ENCODE measurements at regions not wholly inside any gene's neighbourhood (a gene's known extent, or its start where the extent isn't known, plus 50 kb on each side); places are given as distances from the start of the nearest gene placed in this dataset.
"Not testable (repeated sequence)": the region's sequence is repeated elsewhere in the genome, so short reads cannot be mapped to it uniquely, and the experiment has no call there.

DNA sequence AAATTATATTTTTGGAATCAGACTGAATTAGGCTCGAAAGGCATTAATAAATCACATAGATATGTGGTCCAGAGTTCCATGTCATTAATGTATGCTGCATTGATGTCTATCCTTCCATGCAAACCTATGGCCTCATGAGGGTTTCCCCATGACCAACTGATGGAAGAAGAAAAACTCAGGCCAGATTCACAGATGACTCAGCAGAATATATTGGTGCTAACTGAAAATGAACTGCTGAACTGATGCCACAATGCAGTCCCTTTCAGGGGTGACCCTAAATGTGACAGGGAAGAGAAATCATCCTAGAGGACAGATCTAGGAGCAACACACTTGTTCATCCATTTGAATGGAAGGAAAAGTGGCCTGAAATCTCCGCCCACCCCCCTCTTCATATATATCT, 110.5 kb upstream of the KCND3 start:
- DNase-seq (ENCODE audit: low read depth) = no peak
- no peak overlapping the region for H3K4me3 ChIP-seq (ENCODE audit: low read length)

DNA sequence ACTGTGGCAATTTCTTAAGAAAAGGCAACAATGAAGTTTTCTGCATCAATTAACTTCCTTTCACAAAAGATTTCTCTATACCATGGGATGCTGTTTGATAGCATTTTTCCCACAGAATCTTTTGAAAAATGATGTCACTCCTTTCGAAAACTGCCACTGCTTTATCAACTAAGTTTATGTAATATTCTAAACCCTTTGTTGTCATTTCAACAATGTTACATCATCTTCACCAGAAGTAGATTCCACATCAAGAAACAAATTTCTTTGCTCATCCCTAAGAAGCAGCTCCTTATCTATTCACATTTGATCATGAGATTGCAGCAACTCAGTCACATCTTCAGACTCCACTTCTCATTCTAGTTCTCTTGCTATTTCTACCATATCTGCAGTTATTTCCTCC, 116.1 kb upstream of the KCND3 start:
- no peaks in the 10 kb centered on the region for H3K36me3 ChIP-seq (ENCODE audit: control insufficient read depth, insufficient read depth, low read length, severe bottlenecking)
- DNase-seq (ENCODE audit: low read depth) = no peak
- no peaks in the 10 kb centered on the region for H3K4me1 ChIP-seq (ENCODE audit: control insufficient read depth, insufficient read depth, low read length)
- H3K9ac ChIP-seq (ENCODE audit: low read length) = no peak overlapping the region
- no peak overlapping the region for H3K4me3 ChIP-seq (ENCODE audit: low read length)
- H3K9me3 ChIP-seq (ENCODE audit: control insufficient read depth, low read length) = peaks cover 20% of the 10 kb centered on the region
- no peaks in the 10 kb centered on the region for H3K27me3 ChIP-seq (replicated peaks; ENCODE audit: control insufficient read depth, insufficient read depth, low read length)

More for the DNA sequence above, 110.5 kb upstream of the KCND3 start:
- no peaks in the 10 kb centered on the region for H3K36me3 ChIP-seq (ENCODE audit: control insufficient read depth, insufficient read depth, low read length, severe bottlenecking)
- no peak overlapping the region for H3K9ac ChIP-seq (ENCODE audit: low read length)
- H3K27me3 ChIP-seq (replicated peaks; ENCODE audit: control insufficient read depth, insufficient read depth, low read length) = peaks cover 3% of the 10 kb centered on the region
- H3K4me1 ChIP-seq (ENCODE audit: control insufficient read depth, insufficient read depth, low read length) = no peaks in the 10 kb centered on the region
- H3K9me3 ChIP-seq (ENCODE audit: control insufficient read depth, low read length) = peaks cover 9% of the 10 kb centered on the region

DNA sequence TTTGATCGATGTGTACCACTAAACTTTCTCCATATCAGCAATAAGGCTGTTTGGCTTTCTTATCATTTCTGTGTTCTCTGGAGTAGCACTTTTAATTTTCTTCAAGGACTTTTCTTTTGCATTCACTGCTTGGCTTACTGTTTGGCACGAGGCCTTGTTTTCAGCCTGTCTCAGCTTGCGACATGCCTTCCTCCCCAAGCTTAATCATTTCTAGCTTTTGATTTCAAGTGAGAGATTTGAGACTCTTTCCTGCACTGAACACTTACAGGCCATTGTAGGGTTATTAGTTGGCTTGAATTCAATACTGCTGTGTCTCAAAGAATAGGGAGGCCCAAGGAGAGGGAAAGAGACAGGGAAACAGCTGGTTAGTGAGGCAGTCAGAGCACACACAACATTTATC, 120.6 kb upstream of the KCND3 start:
- no peaks in the 10 kb centered on the region for H3K4me1 ChIP-seq (ENCODE audit: control insufficient read depth, insufficient read depth, low read length)
- no peak for DNase-seq (ENCODE audit: low read depth)
- H3K4me3 ChIP-seq (ENCODE audit: low read length) = no peak overlapping the region
- H3K27me3 ChIP-seq (replicated peaks; ENCODE audit: control insufficient read depth, insufficient read depth, low read length) = no peaks in the 10 kb centered on the region
- no peaks in the 10 kb centered on the region for H3K36me3 ChIP-seq (ENCODE audit: control insufficient read depth, insufficient read depth, low read length, severe bottlenecking)
- H3K9ac ChIP-seq (ENCODE audit: low read length) = no peak overlapping the region
- H3K9me3 ChIP-seq (ENCODE audit: control insufficient read depth, low read length) = peaks cover 12% of the 10 kb centered on the region

DNA sequence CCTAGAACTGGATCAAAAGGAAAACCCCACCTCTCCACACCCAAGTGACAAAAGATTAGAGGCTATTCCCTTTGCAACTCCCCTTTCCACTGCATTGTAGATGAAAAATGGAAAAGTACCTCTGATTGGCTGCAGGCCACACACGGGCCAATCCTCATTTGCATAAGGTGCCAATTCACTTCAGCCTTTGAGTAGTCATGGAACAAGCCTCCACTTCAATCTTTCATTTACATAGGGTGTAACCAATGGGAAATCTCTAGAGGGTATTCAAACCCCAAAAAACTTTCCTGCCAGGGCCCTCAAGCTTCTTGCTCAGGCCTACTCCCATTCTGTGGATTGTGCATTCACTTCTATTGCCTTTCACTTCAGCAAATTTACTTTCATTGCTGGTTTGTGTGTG, 122.3 kb upstream of the KCND3 start:
- no peak overlapping the region for H3K4me3 ChIP-seq (ENCODE audit: low read length)
- H3K9ac ChIP-seq (ENCODE audit: low read length) = no peak overlapping the region
- H3K4me1 ChIP-seq (ENCODE audit: control insufficient read depth, insufficient read depth, low read length) = no peaks in the 10 kb centered on the region
- no peak for DNase-seq (ENCODE audit: low read depth)
- no peaks in the 10 kb centered on the region for H3K36me3 ChIP-seq (ENCODE audit: control insufficient read depth, insufficient read depth, low read length, severe bottlenecking)
- H3K27me3 ChIP-seq (replicated peaks; ENCODE audit: control insufficient read depth, insufficient read depth, low read length) = no peaks in the 10 kb centered on the region
- peaks cover 11% of the 10 kb centered on the region for H3K9me3 ChIP-seq (ENCODE audit: control insufficient read depth, low read length)

DNA sequence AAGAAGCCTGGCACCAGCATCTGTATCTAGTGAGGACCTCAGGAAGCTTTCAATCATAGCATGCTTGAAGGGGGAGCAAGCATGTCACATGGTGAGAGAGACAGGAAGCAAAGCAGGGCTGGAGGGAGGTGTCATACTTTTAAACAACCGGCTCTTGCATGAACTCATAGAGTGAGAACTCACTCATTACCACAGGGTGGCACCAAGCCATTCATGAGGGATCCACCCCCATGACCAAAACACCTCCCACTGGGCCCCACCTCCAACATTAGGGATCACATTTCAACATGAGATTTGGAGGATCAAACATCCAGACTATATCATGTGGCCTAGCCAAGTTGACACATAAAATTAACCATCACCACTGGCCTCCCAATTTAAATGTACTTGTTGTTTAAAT, 125.1 kb upstream of the KCND3 start:
- peaks cover 7% of the 10 kb centered on the region for H3K9me3 ChIP-seq (ENCODE audit: control insufficient read depth, low read length)
- H3K4me1 ChIP-seq (ENCODE audit: control insufficient read depth, insufficient read depth, low read length) = no peaks in the 10 kb centered on the region
- no peak for DNase-seq (ENCODE audit: low read depth)
- no peak overlapping the region for H3K4me3 ChIP-seq (ENCODE audit: low read length)
- no peaks in the 10 kb centered on the region for H3K36me3 ChIP-seq (ENCODE audit: control insufficient read depth, insufficient read depth, low read length, severe bottlenecking)
- H3K9ac ChIP-seq (ENCODE audit: low read length) = no peak overlapping the region
- H3K27me3 ChIP-seq (replicated peaks; ENCODE audit: control insufficient read depth, insufficient read depth, low read length) = no peaks in the 10 kb centered on the region

DNA sequence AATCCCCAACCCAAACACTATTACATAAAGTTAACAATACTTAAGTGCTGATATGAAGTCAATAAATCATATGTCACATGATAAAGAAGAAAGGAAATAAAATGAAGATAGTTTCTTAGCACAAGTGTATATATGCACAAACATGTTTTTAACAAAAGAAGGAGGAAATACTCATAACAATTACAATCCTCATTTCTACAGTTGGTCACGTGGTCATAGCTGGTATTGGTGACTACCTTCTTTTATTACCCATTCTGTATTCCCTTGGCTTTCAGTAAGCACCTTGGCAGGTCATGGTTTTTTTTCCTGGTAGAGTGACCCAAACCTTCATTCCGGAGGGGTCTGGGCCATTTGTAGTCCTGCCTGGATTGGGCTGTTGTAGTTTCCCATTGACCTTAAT, 137.1 kb upstream of the KCND3 start:
- no peak overlapping the region for H3K9ac ChIP-seq (ENCODE audit: low read length)
- DNase-seq (ENCODE audit: low read depth) = no peak
- no peaks in the 10 kb centered on the region for H3K36me3 ChIP-seq (ENCODE audit: control insufficient read depth, insufficient read depth, low read length, severe bottlenecking)
- no peak overlapping the region for H3K4me3 ChIP-seq (ENCODE audit: low read length)
- H3K4me1 ChIP-seq (ENCODE audit: control insufficient read depth, insufficient read depth, low read length) = no peaks in the 10 kb centered on the region
- no peaks in the 10 kb centered on the region for H3K9me3 ChIP-seq (ENCODE audit: control insufficient read depth, low read length)
- no peaks in the 10 kb centered on the region for H3K27me3 ChIP-seq (replicated peaks; ENCODE audit: control insufficient read depth, insufficient read depth, low read length)

DNA sequence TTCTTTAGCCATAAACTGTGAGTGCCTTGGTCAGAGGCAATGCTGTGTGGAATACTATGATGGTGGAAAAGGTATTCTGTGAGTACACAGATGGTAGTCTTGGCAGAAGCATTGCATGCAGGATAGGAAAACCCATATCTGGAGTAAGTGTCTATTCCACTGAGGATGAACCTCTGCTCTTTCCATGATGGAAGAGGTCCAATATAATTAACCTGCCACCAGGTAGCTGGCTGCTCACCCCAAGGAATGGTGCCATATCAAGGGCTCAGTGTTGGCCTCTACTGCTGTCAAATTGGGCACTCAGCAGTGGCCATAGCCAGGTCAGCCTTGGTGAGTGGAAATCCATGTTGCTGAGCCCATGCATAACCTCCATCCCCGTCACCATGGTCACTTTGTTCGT, 138.1 kb upstream of the KCND3 start:
- H3K4me1 ChIP-seq (ENCODE audit: control insufficient read depth, insufficient read depth, low read length); H3K36me3 ChIP-seq (ENCODE audit: control insufficient read depth, insufficient read depth, low read length, severe bottlenecking); H3K9ac ChIP-seq (ENCODE audit: low read length); H3K9me3 ChIP-seq (ENCODE audit: control insufficient read depth, low read length); H3K27me3 ChIP-seq (replicated peaks; ENCODE audit: control insufficient read depth, insufficient read depth, low read length); DNase-seq (ENCODE audit: low read depth); H3K4me3 ChIP-seq (ENCODE audit: low read length): not testable (repeated sequence)

DNA sequence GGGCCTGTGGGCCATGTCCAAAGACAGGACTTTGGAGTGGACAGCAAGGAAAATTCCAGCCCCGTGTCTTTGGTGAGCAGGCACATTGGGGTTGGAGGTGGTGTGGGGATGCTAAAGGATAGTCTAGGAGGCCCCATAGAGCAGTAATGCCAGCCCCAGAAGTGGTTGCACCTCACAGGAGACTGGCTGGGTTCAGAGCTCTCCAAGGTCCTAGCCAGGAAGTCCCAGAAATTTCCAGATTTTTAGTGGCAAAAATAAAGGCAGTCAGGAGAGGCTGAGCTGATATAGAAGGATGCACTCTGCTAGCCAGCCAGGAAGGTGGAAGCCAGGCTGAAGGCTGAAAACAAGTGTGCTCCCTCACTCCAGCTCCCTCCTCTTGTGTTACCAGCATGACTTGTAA, 144.0 kb upstream of the KCND3 start:
- Histone ChIP-seq H3K4me3 (ENCODE audit: low read length) (no peak overlapping the region), H3K36me3 (ENCODE audit: control insufficient read depth, insufficient read depth, low read length, severe bottlenecking) (no peaks in the 10 kb centered on the region), H3K9me3 (ENCODE audit: control insufficient read depth, low read length) (no peaks in the 10 kb centered on the region), H3K27me3 (replicated peaks; ENCODE audit: control insufficient read depth, insufficient read depth, low read length) (peaks cover 6% of the 10 kb centered on the region), H3K4me1 (ENCODE audit: control insufficient read depth, insufficient read depth, low read length) (no peaks in the 10 kb centered on the region), H3K9ac (ENCODE audit: low read length) (no peak overlapping the region)
- DNase-seq (ENCODE audit: low read depth) = no peak

DNA sequence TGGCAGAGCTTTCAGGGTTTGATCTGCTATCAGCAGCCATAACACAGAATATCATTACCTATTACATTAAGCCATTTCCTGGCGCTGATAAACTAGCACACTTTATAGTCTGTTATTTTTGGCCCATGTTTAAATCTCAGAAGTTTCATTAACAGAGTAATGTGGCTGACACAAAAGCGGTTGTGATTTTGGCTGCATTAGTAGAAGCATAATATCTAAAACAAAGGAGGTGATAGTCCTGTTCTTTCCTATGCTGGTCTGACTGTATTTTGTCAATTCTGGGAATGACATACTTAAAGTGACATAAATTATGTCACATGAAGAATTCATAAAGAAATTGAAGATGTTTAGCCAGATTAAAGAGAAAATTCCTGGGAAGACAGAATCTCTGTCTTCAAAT, 151.3 kb upstream of the KCND3 start:
- no peak for DNase-seq (ENCODE audit: low read depth)

DNA sequence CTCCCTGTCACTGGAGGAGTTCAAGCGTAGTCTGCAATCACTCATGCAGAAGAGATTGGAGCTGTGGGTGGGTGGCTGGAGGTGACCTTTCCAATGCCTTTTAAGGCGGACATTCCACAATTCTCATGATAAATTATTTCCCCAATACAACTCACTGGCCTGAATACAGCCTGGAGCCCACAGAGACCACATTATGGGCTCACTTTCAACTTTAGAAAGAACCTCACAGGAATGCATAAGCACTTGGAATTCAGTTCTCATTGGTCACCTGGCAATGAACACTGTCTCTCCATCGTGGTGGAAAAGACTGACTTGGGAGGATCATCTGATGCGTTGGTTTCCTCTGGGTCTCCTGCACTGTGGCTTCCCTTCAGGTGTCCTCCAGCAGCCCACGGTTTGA, 151.8 kb upstream of the KCND3 start:
- no peak overlapping the region for H3K9ac ChIP-seq (ENCODE audit: low read length)
- peaks cover 37% of the 10 kb centered on the region for H3K27me3 ChIP-seq (replicated peaks; ENCODE audit: control insufficient read depth, insufficient read depth, low read length)
- H3K36me3 ChIP-seq (ENCODE audit: control insufficient read depth, insufficient read depth, low read length, severe bottlenecking) = no peaks in the 10 kb centered on the region
- no peak for DNase-seq (ENCODE audit: low read depth)
- H3K4me3 ChIP-seq (ENCODE audit: low read length) = no peak overlapping the region
- H3K4me1 ChIP-seq (ENCODE audit: control insufficient read depth, insufficient read depth, low read length) = no peaks in the 10 kb centered on the region
- no peaks in the 10 kb centered on the region for H3K9me3 ChIP-seq (ENCODE audit: control insufficient read depth, low read length)

More for the DNA sequence above, 151.3 kb upstream of the KCND3 start:
- Histone ChIP-seq H3K27me3 (replicated peaks; ENCODE audit: control insufficient read depth, insufficient read depth, low read length) (peaks cover 31% of the 10 kb centered on the region), H3K4me1 (ENCODE audit: control insufficient read depth, insufficient read depth, low read length) (no peaks in the 10 kb centered on the region), H3K9me3 (ENCODE audit: control insufficient read depth, low read length) (no peaks in the 10 kb centered on the region), H3K4me3 (ENCODE audit: low read length) (no peak overlapping the region), H3K36me3 (ENCODE audit: control insufficient read depth, insufficient read depth, low read length, severe bottlenecking) (no peaks in the 10 kb centered on the region), H3K9ac (ENCODE audit: low read length) (no peak overlapping the region)

DNA sequence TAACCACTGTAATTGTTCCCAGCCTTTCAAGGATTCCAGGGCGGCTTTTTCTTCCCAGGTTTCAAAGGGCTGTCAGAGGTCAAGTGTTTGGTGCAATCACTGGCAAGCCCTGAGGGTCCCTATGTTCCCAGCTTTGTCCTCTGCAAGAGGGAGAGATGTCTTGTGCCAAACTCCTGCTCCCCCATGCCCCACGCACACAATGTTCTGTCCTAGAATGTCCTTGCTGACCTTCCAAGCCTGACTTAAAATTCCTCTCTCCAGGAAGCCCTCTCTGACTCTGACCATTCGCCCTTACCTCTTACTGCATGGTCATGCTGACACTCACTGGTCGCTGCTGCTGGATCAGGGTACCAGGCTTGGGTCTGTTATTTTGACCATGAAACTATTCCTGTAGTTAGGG, 152.5 kb upstream of the KCND3 start:
- H3K9me3 ChIP-seq (ENCODE audit: control insufficient read depth, low read length) = no peaks in the 10 kb centered on the region
- H3K27me3 ChIP-seq (replicated peaks; ENCODE audit: control insufficient read depth, insufficient read depth, low read length) = peaks cover 37% of the 10 kb centered on the region
- DNase-seq (ENCODE audit: low read depth) = no peak
- H3K9ac ChIP-seq (ENCODE audit: low read length) = no peak overlapping the region
- no peaks in the 10 kb centered on the region for H3K4me1 ChIP-seq (ENCODE audit: control insufficient read depth, insufficient read depth, low read length)
- no peaks in the 10 kb centered on the region for H3K36me3 ChIP-seq (ENCODE audit: control insufficient read depth, insufficient read depth, low read length, severe bottlenecking)
- no peak overlapping the region for H3K4me3 ChIP-seq (ENCODE audit: low read length)

DNA sequence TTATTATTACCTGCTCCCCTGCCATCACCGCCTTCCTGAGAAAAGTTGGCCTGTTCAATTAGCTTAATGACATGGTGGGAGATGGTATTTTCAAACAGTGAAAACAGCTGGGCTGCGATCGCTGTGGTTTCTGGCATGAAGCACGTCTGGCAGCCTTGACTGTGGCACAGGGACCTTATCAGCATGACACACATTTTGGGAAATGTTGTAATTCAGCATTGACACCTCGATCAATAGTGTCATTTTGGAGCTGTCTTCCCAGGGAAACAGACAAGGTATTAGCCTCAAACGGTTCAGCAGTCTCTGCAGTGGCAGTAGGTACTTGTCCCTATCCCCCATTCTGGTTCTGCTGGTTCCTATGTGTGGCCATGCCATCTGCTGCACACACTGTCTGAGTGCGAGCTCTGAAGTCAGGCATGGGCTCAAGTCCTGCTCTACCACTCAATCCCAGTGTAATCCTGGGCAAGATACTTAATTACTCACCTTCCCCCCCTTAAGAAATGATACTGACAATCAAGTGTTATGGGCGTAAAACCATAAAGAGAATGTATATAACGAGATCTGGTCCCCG, 154.5 kb upstream of the KCND3 start:
- Histone ChIP-seq H3K9ac (ENCODE audit: low read length) (no peak overlapping the region), H3K4me1 (ENCODE audit: control insufficient read depth, insufficient read depth, low read length) (no peaks in the 10 kb centered on the region), H3K36me3 (ENCODE audit: control insufficient read depth, insufficient read depth, low read length, severe bottlenecking) (no peaks in the 10 kb centered on the region), H3K4me3 (ENCODE audit: low read length) (no peak overlapping the region), H3K27me3 (replicated peaks; ENCODE audit: control insufficient read depth, insufficient read depth, low read length) (peaks cover 31% of the 10 kb centered on the region), H3K9me3 (ENCODE audit: control insufficient read depth, low read length) (peaks cover under 1% of the 10 kb centered on the region)
- no peak for DNase-seq (ENCODE audit: low read depth)

All from adipocyte (in vitro differentiated cells).